ENCODE measurements at regions not wholly inside any gene's neighbourhood (a gene's known extent, or its start where the extent isn't known, plus 50 kb on each side); places are given as distances from the start of the nearest gene placed in this dataset.

DNA sequence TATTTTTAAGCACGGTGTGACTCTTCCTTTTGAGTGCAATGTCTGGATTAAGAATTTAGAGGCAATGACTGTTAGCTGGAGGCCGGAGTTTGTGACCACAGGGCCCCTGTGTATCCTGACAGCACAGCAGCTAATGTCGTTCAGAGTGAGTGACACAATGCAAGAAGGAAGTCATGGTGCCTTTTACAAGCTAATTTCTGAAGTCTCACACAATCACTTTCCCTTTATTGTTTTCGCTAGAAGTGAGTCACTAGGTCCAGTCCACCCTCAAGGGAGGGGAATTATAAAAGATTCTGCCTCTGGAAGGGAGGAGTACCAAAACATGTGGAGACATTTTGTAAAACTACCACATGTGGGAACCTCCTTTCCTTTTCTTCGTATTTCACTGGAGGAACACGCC, 185.5 kb upstream of the FGF10 start:
- H3K27me3 ChIP-seq (ENCODE audit: control insufficient read depth, insufficient read depth, low read length) = no peaks in the 10 kb centered on the region
- H3K4me2 ChIP-seq (ENCODE audit: extremely low read depth, insufficient read depth, low read length) = no peak overlapping the region
- H3K9ac ChIP-seq (ENCODE audit: insufficient read depth, low read length) = no peak overlapping the region
- H3K27ac ChIP-seq (ENCODE audit: insufficient read depth, low read length) = no peak overlapping the region
- H2AFZ ChIP-seq (ENCODE audit: low read length) = no peak overlapping the region
- TF ChIP-seq, protein P1, sequence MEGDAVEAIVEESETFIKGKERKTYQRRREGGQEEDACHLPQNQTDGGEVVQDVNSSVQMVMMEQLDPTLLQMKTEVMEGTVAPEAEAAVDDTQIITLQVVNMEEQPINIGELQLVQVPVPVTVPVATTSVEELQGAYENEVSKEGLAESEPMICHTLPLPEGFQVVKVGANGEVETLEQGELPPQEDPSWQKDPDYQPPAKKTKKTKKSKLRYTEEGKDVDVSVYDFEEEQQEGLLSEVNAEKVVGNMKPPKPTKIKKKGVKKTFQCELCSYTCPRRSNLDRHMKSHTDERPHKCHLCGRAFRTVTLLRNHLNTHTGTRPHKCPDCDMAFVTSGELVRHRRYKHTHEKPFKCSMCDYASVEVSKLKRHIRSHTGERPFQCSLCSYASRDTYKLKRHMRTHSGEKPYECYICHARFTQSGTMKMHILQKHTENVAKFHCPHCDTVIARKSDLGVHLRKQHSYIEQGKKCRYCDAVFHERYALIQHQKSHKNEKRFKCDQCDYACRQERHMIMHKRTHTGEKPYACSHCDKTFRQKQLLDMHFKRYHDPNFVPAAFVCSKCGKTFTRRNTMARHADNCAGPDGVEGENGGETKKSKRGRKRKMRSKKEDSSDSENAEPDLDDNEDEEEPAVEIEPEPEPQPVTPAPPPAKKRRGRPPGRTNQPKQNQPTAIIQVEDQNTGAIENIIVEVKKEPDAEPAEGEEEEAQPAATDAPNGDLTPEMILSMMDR (conservative IDR thresholded peaks at IDR 0.05 in 1 of 2, IDR thresholded peaks at IDR 0.05 in 1 of 2; ENCODE audit: low read depth in 1 of 2, low read length in 2 of 2) = no peak
- TF ChIP-seq EZH2 (IDR thresholded peaks at IDR 0.05; ENCODE audit: low read length, missing control alignments) = no peak
- no peaks in the 10 kb centered on the region for H3K9me3 ChIP-seq (ENCODE audit: control insufficient read depth, insufficient read depth, low read depth, low read length)
- H4K20me1 ChIP-seq (ENCODE audit: control insufficient read depth, extremely low read depth, insufficient read depth, low read length) = no peaks in the 10 kb centered on the region
- H3K4me3 ChIP-seq (replicated peaks in 1 of 4; ENCODE audit: control extremely low read depth in 1 of 4, insufficient read depth in 1 of 4, low read depth in 3 of 4, low read length in 4 of 4) = no peak overlapping the region
- H3K79me2 ChIP-seq (ENCODE audit: control insufficient read depth, insufficient read depth, low read length) = no peaks in the 10 kb centered on the region
- no peaks in the 10 kb centered on the region for H3K4me1 ChIP-seq (ENCODE audit: control insufficient read depth, extremely low read depth, insufficient read depth, low read length)
- no peaks in the 10 kb centered on the region for H3K36me3 ChIP-seq (ENCODE audit: control insufficient read depth, insufficient read depth, low read length)
- DNase-seq (ENCODE audit: low read depth in 2 of 2) = no peak

DNA sequence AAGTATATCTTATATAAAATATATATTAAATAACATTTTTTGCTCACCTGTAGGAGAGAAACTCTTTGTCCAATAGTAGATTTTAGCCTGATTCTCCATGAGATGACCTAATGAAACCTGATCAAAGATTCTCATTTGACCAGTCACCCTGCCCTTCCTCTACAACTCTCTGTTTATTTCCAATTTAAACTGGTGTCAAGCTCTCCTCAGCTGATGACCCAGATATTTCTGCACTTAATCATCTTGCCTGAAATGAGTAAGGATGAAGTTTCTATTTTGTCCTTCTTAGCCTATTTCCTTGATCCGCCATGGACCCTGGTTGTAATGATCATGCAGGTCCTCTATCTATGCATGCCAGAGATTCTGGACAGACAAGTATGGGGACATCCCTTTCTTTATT, 179.3 kb upstream of the FGF10 start:
- no peaks in the 10 kb centered on the region for H3K27me3 ChIP-seq (ENCODE audit: control insufficient read depth, insufficient read depth, low read length)
- H3K4me1 ChIP-seq (ENCODE audit: control insufficient read depth, extremely low read depth, insufficient read depth, low read length) = no peaks in the 10 kb centered on the region
- no peaks in the 10 kb centered on the region for H3K9me3 ChIP-seq (ENCODE audit: control insufficient read depth, insufficient read depth, low read depth, low read length)
- TF ChIP-seq, protein P1 (conservative IDR thresholded peaks at IDR 0.05 in 1 of 2, IDR thresholded peaks at IDR 0.05 in 1 of 2; ENCODE audit: low read depth in 1 of 2, low read length in 2 of 2) = no peak
- no peak for TF ChIP-seq EZH2 (IDR thresholded peaks at IDR 0.05; ENCODE audit: low read length, missing control alignments)
- no peaks in the 10 kb centered on the region for H3K79me2 ChIP-seq (ENCODE audit: control insufficient read depth, insufficient read depth, low read length)
- no peak overlapping the region for H3K4me2 ChIP-seq (ENCODE audit: extremely low read depth, insufficient read depth, low read length)
- no peak overlapping the region for H2AFZ ChIP-seq (ENCODE audit: low read length)
- H3K36me3 ChIP-seq (ENCODE audit: control insufficient read depth, insufficient read depth, low read length) = no peaks in the 10 kb centered on the region
- H3K27ac ChIP-seq (ENCODE audit: insufficient read depth, low read length) = no peak overlapping the region
- H3K9ac ChIP-seq (ENCODE audit: insufficient read depth, low read length) = no peak overlapping the region
- no peaks in the 10 kb centered on the region for H4K20me1 ChIP-seq (ENCODE audit: control insufficient read depth, extremely low read depth, insufficient read depth, low read length)
- no peak overlapping the region for H3K4me3 ChIP-seq (replicated peaks in 1 of 4; ENCODE audit: control extremely low read depth in 1 of 4, insufficient read depth in 1 of 4, low read depth in 3 of 4, low read length in 4 of 4)
- no peak for DNase-seq (ENCODE audit: low read depth in 2 of 2)

DNA sequence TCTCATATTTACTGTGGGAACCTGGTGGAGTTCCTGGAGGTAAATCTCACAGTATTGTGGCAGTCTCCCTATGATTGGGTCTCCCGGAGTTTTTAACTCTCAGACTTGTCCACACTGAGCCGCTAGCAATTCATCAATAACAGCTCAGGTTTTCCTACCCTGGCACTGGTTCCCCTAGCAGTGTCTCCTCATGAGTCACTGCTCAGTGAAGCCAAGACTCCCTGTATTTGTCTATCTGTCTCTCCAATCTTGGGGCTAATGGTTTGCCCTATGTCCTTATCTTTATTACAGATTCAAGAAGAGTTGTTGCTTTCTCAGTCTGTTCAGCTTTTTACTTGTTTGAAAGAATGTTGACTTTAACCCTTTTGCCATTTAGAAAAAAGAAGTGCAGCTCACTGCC, 176.7 kb upstream of the FGF10 start:
- TF ChIP-seq, protein P1 (conservative IDR thresholded peaks at IDR 0.05 in 1 of 2, IDR thresholded peaks at IDR 0.05 in 1 of 2; ENCODE audit: low read depth in 1 of 2, low read length in 2 of 2) = no peak
- no peak for TF ChIP-seq EZH2 (IDR thresholded peaks at IDR 0.05; ENCODE audit: low read length, missing control alignments)
- Histone ChIP-seq H4K20me1 (ENCODE audit: control insufficient read depth, extremely low read depth, insufficient read depth, low read length) (no peaks in the 10 kb centered on the region), H3K27ac (ENCODE audit: insufficient read depth, low read length) (no peak overlapping the region), H3K9ac (ENCODE audit: insufficient read depth, low read length) (no peak overlapping the region), H3K36me3 (ENCODE audit: control insufficient read depth, insufficient read depth, low read length) (no peaks in the 10 kb centered on the region), H3K9me3 (ENCODE audit: control insufficient read depth, insufficient read depth, low read depth, low read length) (no peaks in the 10 kb centered on the region), H3K4me2 (ENCODE audit: extremely low read depth, insufficient read depth, low read length) (no peak overlapping the region), H3K79me2 (ENCODE audit: control insufficient read depth, insufficient read depth, low read length) (no peaks in the 10 kb centered on the region), H2AFZ (ENCODE audit: low read length) (no peak overlapping the region), H3K4me1 (ENCODE audit: control insufficient read depth, extremely low read depth, insufficient read depth, low read length) (no peaks in the 10 kb centered on the region), H3K27me3 (ENCODE audit: control insufficient read depth, insufficient read depth, low read length) (no peaks in the 10 kb centered on the region), H3K4me3 (replicated peaks in 1 of 4; ENCODE audit: control extremely low read depth in 1 of 4, insufficient read depth in 1 of 4, low read depth in 3 of 4, low read length in 4 of 4) (no peak overlapping the region)
- peak in 1 of 2 donors; percentile 46 for DNase-seq (ENCODE audit: low read depth in 2 of 2)
